Caki2 (cell line): ENCODE measurements at regions not wholly inside any gene's neighbourhood (a gene's known extent, or its start where the extent isn't known, plus 50 kb on each side); places are given as distances from the start of the nearest gene placed in this dataset.

Experiments
- DNase-seq: peaks from one replicate; pipeline ENCODE4 v3.0.0-alpha.2; 2015; ENCODE audit warnings: low read depth
- in situ Hi-C: cut with HindIII; loops from 2 replicates; pipeline ENCODE4 v1.10.0; 2016; ENCODE audit warnings: low sequenced_read_pairs, low pct_unique_long_range_greater_than_20kb, mixed read lengths

DNA sequence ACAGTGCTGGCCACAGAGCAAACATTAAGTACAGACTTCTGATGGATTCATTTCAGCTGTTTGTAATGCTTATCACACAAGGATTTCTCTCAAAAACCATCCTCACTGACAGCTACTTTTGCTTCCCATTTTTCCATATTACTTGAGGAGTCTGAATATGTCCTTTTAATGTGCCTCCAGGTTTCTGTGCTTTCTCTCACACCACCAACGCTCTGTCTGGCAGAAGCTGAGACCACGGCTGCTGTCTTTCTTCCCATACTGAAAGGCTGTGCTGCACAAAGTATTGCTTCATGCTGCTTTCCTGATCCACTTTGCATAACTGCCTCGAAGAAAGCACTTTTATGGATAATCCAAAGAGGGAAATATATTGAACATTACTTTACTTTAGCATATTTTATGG lies 312.1 kb upstream of the ZEB2 start:
- in situ Hi-C loops: no loop called here
- no peak for DNase-seq

DNA sequence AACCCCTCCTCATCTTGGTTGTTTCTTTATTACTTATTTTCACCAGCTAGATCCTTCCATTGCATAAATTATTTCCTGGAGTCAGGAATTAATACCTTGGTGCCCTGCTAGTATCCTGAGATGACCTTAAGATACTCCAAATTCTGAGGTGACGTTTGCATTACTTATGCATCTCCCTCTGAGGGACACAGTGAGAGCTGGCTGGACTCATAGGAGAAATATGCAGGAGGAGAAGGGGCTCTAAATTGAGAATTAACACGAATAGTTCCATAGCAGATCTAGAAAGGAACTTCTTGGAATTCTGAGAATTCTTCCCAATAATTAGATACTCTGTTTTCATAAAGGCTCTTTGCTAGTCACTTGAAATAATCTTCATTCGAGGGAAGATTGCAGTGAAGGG lies 310.6 kb upstream of the ZEB2 start:
- in situ Hi-C loops: no loop called here
- no peak for DNase-seq

DNA sequence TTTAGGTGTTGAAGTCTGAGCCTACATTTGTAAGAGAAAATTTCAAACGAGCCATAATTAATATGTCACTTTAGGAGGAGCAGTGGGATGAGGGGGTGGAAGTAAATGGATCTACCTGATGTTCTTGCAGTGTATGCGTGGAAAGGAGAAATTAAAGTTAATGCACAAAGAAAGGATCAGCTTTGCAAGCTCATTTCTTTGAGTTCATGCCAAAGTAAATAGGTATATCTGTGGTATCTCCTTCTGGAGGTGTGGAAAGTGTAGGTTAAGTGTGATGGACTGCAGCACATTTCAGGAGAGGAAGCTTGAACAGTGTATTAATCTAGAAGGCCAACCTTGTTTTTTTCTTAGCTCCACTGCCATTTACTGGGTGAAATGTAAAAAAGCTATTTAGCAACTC lies 307.5 kb upstream of the ZEB2 start:
- DNase-seq: no peak
- in situ Hi-C loops: no loop called here

DNA sequence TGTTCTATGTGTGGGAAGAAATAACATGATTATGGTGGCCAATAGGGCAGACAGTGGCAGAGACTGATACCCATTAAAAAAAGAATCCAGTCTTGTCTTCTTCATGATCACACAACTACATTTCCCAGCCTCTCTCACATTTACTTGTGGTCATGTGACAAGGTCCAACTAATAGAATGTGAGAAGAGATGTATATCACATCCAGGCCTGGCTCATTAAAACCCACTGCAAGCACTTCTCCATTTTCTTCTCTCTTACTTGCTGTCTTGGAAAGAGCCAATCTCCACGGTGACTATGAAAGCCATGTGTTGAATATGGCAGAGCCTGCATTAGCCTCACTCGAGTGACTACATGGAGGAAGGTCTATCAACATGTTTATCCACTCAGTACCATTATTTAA lies 306.2 kb upstream of the ZEB2 start:
- in situ Hi-C loops: no loop called here
- DNase-seq: no peak

DNA sequence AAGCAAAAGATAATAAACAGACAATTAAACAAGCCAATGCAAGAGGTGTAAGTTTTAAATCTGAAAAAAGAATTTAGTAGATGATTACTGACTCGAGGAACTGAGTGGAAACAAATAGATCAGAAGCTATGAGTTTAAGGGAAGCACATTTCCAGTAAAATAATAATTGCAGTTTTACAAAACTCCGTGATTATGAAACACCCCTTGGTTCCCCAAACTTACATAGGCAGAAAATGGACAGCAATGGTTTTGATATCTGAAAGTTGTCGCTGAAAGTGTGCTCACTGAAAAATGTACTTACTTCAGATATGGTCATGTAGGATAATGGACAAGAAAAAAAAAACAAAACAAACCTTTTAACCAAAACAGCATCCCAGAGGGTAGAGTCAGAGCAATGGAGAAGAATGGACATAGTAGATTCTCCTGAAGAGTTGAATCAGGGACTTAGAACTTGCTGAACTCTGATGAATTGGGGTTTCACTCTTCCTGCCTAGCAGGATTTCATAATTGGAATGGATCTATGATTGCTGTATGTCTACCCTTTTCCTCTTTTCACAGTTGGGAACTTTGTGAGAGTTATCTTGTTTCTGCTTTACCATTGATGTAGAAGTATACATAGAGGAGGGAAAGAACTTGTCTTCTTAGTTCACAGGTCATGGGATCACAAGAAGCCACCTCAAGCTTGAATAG lies 305.6 kb upstream of the ZEB2 start:
- in situ Hi-C loops: no loop called here
- DNase-seq: no peak

DNA sequence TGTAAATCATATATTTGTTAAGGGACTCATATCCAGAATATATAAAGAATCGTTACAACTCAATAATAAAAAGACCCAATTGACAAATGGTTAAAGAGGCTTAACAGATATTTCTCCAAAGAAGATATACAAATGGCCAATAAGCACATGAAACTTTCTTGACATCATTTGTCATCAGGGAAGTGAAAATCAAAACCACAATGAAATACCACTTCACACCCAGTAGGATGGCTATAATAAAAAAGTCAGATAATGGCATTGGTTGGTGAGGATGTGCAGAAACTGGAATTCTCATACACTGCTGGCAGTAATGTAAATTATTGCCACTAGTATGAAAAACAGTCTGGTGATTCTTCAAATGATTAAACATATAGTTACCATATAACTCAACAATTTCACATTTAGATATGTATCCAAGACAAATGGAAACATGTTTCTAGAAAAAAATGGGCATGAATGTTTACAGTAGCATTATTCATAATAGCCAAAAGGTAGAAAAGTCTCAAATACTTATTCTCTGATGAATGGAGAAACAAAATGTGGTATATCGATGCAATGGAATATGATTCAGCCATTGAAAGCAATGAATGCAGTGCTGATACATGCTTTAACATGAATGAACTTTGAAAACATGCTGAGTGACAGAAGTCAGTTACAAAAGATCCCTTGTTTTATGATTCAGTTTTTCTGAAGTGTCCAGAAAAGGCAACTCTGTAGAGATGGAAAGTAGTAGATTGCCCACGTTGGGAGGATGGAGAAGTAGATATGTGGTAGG lies 304.6 kb upstream of the ZEB2 start:
- in situ Hi-C loops: no loop called here
- DNase-seq: no peak

DNA sequence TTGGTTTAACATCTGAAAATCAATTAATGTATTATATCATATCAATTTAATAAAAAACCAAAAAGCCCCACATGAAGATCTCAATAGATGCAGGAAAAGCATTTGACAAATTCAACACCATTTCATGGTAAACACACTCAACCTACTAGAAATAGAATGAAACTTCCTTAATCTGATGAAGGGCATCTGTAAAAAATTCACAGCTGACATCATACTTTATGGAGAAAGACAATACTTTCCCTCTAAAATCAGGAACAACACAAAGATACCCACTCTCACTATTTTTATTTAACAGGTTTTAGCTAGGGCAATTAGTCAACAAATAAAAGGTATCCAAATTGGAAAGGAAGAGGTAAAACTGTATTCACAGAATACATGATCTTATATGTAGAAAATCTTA lies 303.0 kb upstream of the ZEB2 start:
- in situ Hi-C loops: no loop called here
- no peak for DNase-seq

DNA sequence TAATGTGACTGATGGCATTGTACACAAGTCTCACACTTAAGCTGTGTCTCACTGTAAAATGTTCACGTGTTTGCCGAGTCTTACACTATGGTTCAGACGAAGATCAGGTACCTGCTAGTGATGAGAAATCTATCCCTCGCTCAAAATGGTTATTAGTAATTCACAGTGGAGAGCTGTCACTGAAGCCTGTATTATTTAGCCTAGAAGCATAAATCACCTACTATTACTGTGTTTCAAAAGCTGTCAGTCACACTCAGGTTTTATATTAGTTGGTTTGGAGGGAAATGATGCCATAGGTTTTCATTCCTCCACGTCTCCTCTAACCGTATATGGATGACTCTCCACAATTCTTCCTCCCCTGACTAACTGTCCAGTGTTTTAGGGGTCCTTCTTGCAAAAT lies 292.4 kb upstream of the ZEB2 start:
- DNase-seq: no peak
- in situ Hi-C loops: no loop called here

DNA sequence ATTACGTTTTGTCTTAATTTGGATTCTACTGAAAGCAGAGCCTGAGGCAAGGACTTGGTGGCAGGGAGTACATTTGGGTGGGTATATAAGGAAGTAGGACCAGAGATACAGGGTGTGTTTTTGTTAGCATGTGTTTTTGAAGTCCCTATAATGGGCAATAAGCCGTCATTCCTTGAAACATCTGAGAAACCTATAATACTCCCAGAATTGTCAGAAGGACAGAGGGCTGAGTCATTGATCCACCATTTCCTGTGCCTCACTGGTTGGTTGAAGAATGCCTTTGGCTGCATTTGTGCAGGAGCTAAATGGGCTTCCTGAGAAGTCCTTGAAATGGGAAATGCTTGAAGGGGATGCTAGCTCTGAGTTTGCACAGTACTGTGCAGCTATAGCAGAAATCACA lies 281.8 kb upstream of the ZEB2 start:
- DNase-seq: no peak
- in situ Hi-C loops: no loop called here

DNA sequence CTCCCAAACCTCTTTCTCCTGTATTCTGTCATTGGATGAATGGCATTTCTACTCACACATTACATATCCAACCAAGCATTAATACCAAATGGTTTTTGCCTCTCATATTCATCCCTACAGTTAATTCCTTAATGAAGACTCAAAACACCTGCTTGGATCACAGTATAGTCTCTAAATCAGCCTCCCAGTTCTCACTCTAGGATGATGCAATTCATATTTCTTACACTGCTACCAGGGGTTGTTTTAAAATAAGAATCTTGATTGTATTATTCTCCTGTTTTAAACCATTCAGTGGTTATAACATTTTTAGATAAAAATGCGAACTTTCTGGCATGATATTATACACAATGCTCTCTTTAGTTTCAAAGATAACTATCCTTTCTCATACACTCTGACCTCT lies 281.4 kb upstream of the ZEB2 start:
- DNase-seq: no peak
- in situ Hi-C loops: no loop called here

DNA sequence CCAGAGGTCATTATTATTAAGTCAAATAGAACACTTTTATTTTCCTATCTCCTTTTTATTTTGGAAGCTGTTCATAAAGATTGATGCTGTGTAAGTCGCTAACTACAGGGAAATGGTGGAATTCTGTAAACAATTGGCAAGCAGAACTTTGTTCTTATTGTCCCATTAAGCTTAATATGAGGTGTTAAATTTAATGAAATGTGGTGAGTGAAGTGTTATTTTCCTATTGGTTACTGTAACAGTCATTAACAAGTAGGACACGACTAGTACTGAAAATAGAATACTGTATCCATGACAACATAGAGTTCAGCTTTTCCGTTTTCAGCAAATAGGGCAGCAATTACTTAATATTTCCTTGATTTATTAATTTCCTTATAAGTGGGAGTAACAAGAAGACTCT lies 279.1 kb upstream of the ZEB2 start:
- no peak for DNase-seq
- in situ Hi-C loops: no loop called here

DNA sequence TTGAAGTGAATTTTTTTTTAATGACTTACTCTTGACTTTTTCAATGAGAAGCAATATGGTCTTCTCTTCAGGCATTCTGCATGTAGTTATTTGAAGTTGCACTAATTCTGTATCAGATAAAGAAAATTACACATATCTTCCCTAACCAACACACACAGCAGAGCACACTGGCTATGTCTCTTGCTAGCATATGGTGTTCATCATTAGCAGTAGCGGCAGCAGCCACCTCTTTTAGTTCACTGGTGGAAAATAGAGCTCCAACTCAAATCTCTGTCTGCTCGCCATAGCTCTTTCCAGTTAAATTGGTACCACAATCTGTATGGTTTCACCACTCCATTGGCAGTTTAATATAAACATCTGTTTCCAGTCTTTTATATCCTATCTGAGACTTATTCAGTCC lies 278.1 kb upstream of the ZEB2 start:
- in situ Hi-C loops: no loop called here
- DNase-seq: no peak

DNA sequence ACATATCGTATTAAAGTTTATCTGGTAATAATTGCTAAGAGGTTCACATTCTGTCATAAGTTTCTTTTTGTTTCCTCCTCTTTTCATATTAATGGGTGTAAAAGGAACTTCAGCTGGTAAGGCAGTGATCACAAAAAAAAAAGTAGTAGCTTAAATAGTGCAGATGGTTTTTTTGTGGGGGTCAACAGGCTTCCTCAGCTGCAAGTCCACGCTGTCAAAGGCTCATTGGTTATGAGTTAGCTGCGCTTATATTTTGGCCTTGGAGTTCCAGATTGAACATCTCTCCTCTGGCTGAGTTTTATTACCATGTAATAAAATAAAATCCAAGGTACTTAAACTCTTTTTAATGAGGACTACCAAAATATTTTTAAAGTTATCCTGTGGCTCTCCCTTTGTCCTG lies 277.0 kb upstream of the ZEB2 start:
- no peak for DNase-seq
- in situ Hi-C loops: no loop called here

DNA sequence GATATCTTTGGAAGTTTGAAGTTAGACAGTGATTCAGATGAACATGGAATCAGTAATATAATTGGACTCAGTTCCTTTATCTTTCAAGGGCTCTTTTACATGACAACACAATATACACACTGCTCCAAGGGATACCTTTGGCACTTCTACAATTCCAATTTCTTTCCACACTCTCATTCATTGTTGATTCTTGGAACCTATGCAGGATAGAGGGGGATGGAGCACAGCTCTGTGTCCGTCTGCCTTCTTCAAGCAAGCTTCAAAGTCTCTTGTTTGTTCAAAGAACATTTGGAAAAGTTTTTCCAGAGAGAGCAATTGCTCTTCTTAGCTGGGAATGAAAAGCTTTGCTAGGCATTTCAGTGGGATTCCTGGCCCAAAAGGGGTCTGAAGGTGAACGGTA lies 276.2 kb upstream of the ZEB2 start:
- DNase-seq: no peak

DNA sequence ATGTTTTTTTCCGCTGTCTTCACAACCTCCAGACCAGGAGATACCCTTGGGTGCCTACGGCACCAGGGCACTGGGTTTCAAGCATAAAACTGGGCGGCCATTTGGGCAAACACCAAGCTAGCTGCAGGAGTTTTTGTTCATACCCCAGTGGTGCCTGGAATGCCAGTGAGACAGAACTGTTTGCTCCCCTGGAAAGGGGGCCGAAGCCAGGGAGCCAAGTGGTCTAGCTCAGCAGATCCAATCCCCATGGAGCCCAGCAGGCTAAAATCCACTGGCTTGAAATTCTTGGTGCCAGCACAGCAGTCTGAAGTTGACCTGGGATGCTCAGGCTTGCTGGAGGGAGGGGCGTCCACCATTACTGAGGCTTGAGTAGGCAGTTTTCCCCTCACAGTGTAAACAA lies 265.3 kb upstream of the ZEB2 start:
- in situ Hi-C loops: no loop called here
- no peak for DNase-seq

More for the DNA sequence above, 276.2 kb upstream of the ZEB2 start:
- in situ Hi-C loops: no loop called here

DNA sequence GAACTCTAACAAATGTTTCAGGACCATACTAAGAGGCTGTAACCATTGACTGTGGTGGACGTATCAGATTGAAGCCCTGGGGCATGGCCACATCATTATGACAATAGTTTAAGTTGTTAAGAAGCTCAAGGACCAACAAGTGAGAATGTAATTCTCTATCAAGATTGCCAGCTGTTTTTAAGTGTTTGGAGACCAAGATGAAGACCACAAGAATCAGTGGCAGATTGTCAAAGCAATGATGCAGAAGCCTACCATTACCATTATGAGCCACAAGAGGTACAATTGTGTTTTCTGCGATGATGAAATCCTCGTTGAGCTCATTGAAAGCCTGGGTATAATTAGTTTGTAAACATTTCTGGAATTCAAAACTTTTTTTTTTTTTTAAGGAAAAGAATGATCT lies 261.1 kb upstream of the ZEB2 start:
- in situ Hi-C loops: no loop called here
- no peak for DNase-seq

DNA sequence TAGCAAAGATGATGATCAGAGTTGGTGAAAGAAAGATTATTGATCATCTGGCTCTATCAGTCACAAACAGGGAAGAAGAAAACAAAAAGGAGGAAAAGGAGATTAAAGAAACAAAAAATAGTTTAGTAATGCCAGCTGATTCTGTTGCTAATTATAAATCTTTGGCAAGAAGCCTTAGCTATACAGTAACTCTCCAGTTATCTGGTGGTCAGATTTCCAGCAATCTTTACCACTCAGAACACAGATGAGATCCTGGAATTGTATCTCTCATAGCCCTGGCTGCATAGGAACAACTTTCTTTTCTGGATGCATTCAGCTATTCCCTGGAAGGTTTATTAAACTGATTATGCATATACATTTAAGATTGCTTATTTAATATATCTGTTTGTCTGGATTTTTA lies 256.8 kb upstream of the ZEB2 start:
- in situ Hi-C loops: no loop called here
- no peak for DNase-seq

DNA sequence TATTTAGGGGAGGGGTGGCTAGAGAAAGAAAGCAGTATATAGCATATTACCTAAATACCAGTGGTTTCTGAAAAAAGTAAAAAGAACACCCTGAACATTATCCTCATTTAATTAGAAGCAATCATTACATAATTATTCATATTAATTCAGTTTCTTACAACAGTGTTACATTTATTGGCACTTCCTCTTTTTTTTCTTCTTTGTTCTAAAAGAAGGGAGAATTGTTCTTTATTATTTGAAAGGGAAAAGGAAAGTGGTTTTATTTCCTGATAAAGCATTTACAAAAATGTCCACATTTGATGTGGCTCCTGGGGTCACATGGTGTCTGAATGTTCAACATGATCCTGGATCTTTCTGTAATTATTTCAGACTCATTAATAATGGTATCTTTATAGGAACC lies 254.9 kb upstream of the ZEB2 start:
- in situ Hi-C loops: no loop called here

DNA sequence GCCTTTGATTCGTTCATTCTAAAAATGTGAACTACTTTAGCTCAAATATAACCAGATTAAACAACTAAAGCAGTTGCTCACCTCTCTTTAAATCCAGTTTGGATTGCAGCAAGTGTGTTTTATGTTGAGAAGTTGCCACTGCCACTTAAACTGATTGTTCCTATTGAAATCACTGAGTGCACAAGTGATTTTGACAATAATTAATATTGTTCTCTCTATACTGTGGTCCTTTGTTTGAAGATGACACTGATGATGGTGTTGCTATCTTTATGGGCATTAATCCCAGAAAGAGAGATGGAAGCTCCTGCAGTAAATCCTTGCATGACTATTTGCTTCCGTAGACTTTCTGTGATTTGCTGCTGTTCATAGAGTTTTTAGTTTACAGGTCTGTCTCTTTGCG lies 251.4 kb upstream of the ZEB2 start:
- DNase-seq: no peak
- in situ Hi-C loops: no loop called here

More for the DNA sequence above, 254.9 kb upstream of the ZEB2 start:
- no peak for DNase-seq

DNA sequence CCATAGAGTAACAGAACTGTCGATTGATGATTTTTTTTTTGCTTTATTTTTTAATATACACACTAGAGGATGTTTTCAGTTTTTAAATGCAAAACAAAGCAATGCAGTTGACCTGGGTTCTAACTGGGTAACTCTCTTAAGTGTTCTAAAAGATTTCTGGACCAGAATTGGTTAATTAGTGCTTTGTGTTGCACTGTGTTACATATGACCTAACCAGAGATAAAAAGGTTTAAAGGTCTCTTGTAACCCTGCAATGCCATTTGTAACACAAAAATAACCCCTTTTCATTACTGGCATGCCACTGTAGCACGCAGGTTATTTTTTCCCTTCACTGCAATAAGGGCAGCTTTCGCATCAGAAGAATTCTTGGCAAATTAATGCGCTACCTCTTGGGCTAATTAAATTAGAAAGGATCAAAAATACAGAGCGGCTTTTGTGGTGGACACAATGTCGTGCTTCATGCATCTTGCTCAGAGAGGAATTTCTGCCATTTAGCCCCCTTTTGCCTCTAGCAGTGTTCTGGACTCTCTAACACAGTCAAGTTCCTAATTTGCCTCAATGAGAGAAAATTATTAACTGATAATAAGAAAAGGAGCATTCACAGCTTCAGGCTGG lies 250.8 kb upstream of the ZEB2 start:
- in situ Hi-C loops: no loop called here
- no peak for DNase-seq
